ENCODE measurements at regions not wholly inside any gene's neighbourhood (a gene's known extent, or its start where the extent isn't known, plus 50 kb on each side); places are given as distances from the start of the nearest gene placed in this dataset.

GRCh38 chr4:138393886-138394610 is 151.9 kb upstream of the SLC7A11 start:
- TF ChIP-seq POLR2A (IDR thresholded peaks at IDR 0.05; ENCODE audit: low read depth): no peak
- TF ChIP-seq POLR2AphosphoS5 (IDR thresholded peaks at IDR 0.05): no peak
- TF ChIP-seq, protein P1, sequence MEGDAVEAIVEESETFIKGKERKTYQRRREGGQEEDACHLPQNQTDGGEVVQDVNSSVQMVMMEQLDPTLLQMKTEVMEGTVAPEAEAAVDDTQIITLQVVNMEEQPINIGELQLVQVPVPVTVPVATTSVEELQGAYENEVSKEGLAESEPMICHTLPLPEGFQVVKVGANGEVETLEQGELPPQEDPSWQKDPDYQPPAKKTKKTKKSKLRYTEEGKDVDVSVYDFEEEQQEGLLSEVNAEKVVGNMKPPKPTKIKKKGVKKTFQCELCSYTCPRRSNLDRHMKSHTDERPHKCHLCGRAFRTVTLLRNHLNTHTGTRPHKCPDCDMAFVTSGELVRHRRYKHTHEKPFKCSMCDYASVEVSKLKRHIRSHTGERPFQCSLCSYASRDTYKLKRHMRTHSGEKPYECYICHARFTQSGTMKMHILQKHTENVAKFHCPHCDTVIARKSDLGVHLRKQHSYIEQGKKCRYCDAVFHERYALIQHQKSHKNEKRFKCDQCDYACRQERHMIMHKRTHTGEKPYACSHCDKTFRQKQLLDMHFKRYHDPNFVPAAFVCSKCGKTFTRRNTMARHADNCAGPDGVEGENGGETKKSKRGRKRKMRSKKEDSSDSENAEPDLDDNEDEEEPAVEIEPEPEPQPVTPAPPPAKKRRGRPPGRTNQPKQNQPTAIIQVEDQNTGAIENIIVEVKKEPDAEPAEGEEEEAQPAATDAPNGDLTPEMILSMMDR (IDR thresholded peaks at IDR 0.05): no peak
- TF ChIP-seq EP300 (IDR thresholded peaks at IDR 0.05): no peak
- Histone ChIP-seq H3K36me3 (no peaks in the 10 kb centered on the region), H3K27me3 (no peaks in the 10 kb centered on the region), H3K4me3 (no peak overlapping the region), H3K4me1 (peaks cover 5 to 9% (median 6%) of the 10 kb centered on the region in 4 donors), H3K9me3 (no peaks in the 10 kb centered on the region), H3K27ac (replicated peaks in 1 of 4) (no peak overlapping the region)
- WGBS: 59% methylated on average over 2 of the region's 2 CpGs
- intact Hi-C loops (cut with DNase I): no loop called here
- DNase-seq (ENCODE audit: extremely low spot score): no peak

GRCh38 chr4:138392751-138393308 is 150.7 kb upstream of the SLC7A11 start:
- DNase-seq (ENCODE audit: extremely low spot score): no peak
- Histone ChIP-seq H3K4me1 (no peaks in the 10 kb centered on the region), H3K4me3 (no peak overlapping the region), H3K27me3 (no peaks in the 10 kb centered on the region), H3K36me3 (no peaks in the 10 kb centered on the region), H3K9me3 (no peaks in the 10 kb centered on the region), H3K27ac (replicated peaks in 1 of 4) (no peak overlapping the region)
- TF ChIP-seq POLR2AphosphoS5 (IDR thresholded peaks at IDR 0.05) (no peak), POLR2A (IDR thresholded peaks at IDR 0.05; ENCODE audit: low read depth) (no peak), EP300 (IDR thresholded peaks at IDR 0.05) (no peak)
- TF ChIP-seq, protein P1 (IDR thresholded peaks at IDR 0.05): no peak
- intact Hi-C loops (cut with DNase I): no loop called here
- WGBS: 82% methylated on average over 4 of the region's 4 CpGs

GRCh38 chr4:138389976-138390685 is 148.0 kb upstream of the SLC7A11 start:
- DNase-seq (ENCODE audit: extremely low spot score): no peak
- 34% methylated on average over 2 of the region's 2 CpGs for WGBS
- no peaks in the 10 kb centered on the region for H3K36me3 ChIP-seq
- no peaks in the 10 kb centered on the region for H3K4me1 ChIP-seq
- H3K9me3 ChIP-seq: no peaks in the 10 kb centered on the region
- no peaks in the 10 kb centered on the region for H3K27me3 ChIP-seq
- H3K27ac ChIP-seq (replicated peaks in 1 of 4): no peak overlapping the region
- intact Hi-C loops (cut with DNase I): no loop called here
- TF ChIP-seq, protein P1 (IDR thresholded peaks at IDR 0.05): no peak
- TF ChIP-seq POLR2A (IDR thresholded peaks at IDR 0.05; ENCODE audit: low read depth): no peak
- TF ChIP-seq POLR2AphosphoS5 (IDR thresholded peaks at IDR 0.05): no peak
- TF ChIP-seq EP300 (IDR thresholded peaks at IDR 0.05): no peak
- H3K4me3 ChIP-seq: no peak overlapping the region

DNA sequence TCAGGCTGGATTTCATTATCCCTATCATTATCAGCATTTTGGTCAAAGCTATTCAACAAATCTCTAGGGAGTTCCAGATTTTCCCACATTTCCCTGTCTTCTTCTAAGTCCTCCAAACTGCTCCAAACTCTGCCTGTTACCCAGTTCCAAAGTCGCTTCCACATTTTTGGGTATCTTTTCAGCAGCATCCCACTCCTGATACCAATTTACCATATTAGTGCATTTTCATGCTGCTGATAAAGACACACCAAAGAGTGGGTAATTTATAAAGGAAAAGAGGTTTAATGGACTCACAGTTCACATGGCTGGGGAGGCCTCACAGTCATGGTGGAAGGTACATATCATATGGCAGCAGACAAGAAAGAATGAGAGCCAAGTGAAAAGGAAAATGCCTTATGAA is 132.8 kb upstream of the SLC7A11 start:
- whole genome bisulfite sequencing: 93% methylated on average over 1 of the region's 1 CpG
- intact Hi-C loops (cut with DNase I): no loop called here

More for the DNA sequence above, 132.8 kb upstream of the SLC7A11 start:
- TF ChIP-seq POLR2A (IDR thresholded peaks at IDR 0.05; ENCODE audit: low read depth) (no peak), EP300 (IDR thresholded peaks at IDR 0.05) (no peak), POLR2AphosphoS5 (IDR thresholded peaks at IDR 0.05) (no peak)
- TF ChIP-seq, protein P1 (IDR thresholded peaks at IDR 0.05): no peak
- H3K36me3 ChIP-seq: no peaks in the 10 kb centered on the region
- H3K9me3 ChIP-seq: peaks cover 0 to 17% (median 12%) of the 10 kb centered on the region in 4 donors
- no peaks in the 10 kb centered on the region for H3K4me1 ChIP-seq
- H3K27ac ChIP-seq (replicated peaks in 1 of 4): no peak overlapping the region
- no peak overlapping the region for H3K4me3 ChIP-seq
- H3K27me3 ChIP-seq: no peaks in the 10 kb centered on the region
- no peak for DNase-seq (ENCODE audit: extremely low spot score)

Data from esophagus muscularis mucosa (tissue), 4 donors.